DND-41 (cell line): ENCODE measurements at regions not wholly inside any gene's neighbourhood (a gene's known extent, or its start where the extent isn't known, plus 50 kb on each side); places are given as distances from the start of the nearest gene placed in this dataset.

ENCODE experiments used
- ATAC-seq: fragments of 200-7000 bp; cut with Tn5 transposase; 3 replicates; pipeline ENCODE4 v1.9.1; 2021; ENCODE audit warnings: low read depth; ENCODE audit not compliant: insufficient read depth
- DNase-seq: peaks from one replicate; pipeline ENCODE4 v3.0.0-alpha.2; 2020
- H2AFZ ChIP-seq: 2 replicates; pipeline ENCODE4 v1.6.0; 2012; ENCODE audit warnings: low read depth, low read length
- H3K27ac ChIP-seq: 2 replicates; pipeline ENCODE4 v1.5.1; 2012; ENCODE audit warnings: low read length, inconsistent platforms
- H3K27me3 ChIP-seq: fragments of 200-600 bp; sonication (generic); 2 replicates; pipeline ENCODE4 v1.6.0; 2012; ENCODE audit warnings: low read length, mild to moderate bottlenecking, inconsistent platforms; ENCODE audit not compliant: insufficient read depth, poor library complexity
- H3K36me3 ChIP-seq: 2 replicates; pipeline ENCODE4 v1.5.1; 2012; ENCODE audit warnings: low read length, inconsistent platforms; ENCODE audit not compliant: insufficient read depth
- H3K4me1 ChIP-seq: 2 replicates; pipeline ENCODE4 v1.5.1; 2012; ENCODE audit warnings: mild to moderate bottlenecking, low read length; ENCODE audit not compliant: insufficient read depth
- H3K4me2 ChIP-seq: 2 replicates; pipeline ENCODE4 v1.6.0; 2012; ENCODE audit warnings: mild to moderate bottlenecking, moderate library complexity, low read length, inconsistent platforms; ENCODE audit not compliant: insufficient read depth
- H3K4me3 ChIP-seq, 2 experiments: fragments of 200-600 bp in 1 of 2; shearing (Covaris generic) in 1 of 2; 2 replicates each; pipeline ENCODE4 v1.5.1; 2012 to 2016; ENCODE audit warnings: inconsistent platforms in 2 of 2, low read length in 2 of 2, mild to moderate bottlenecking in 2 of 2, low read depth in 1 of 2, moderate library complexity in 1 of 2
- H3K79me2 ChIP-seq: 2 replicates; pipeline ENCODE4 v1.6.0; 2012; ENCODE audit warnings: low read length, inconsistent platforms; ENCODE audit not compliant: insufficient read depth
- H3K9ac ChIP-seq: 2 replicates; pipeline ENCODE4 v1.6.0; 2012; ENCODE audit warnings: low read depth, mild to moderate bottlenecking, inconsistent platforms, low read length, moderate library complexity
- H3K9me3 ChIP-seq: 2 replicates; pipeline ENCODE4 v1.5.1; 2012; ENCODE audit warnings: low read length, moderate library complexity, mild to moderate bottlenecking, inconsistent platforms; ENCODE audit not compliant: insufficient read depth, severe bottlenecking
- H4K20me1 ChIP-seq: 2 replicates; pipeline ENCODE4 v1.6.0; 2012; ENCODE audit warnings: low read length; ENCODE audit not compliant: insufficient read depth
- EZH2 ChIP-seq: IDR thresholded peaks from 3 replicates; pipeline ENCODE4 v1.6.1; 2012; ENCODE audit warnings: borderline replicate concordance, low read depth, mild to moderate bottlenecking, moderate library complexity, low read length, inconsistent platforms; ENCODE audit not compliant: severe bottlenecking
- TF ChIP-seq, protein P1 (sequence below): IDR thresholded peaks from 2 replicates; pipeline ENCODE4 v1.5.1; 2012; ENCODE audit warnings: borderline replicate concordance, low read length, moderate library complexity, mild to moderate bottlenecking; ENCODE audit not compliant: poor library complexity, severe bottlenecking; ENCODE audit errors: extremely low read depth

DNA sequence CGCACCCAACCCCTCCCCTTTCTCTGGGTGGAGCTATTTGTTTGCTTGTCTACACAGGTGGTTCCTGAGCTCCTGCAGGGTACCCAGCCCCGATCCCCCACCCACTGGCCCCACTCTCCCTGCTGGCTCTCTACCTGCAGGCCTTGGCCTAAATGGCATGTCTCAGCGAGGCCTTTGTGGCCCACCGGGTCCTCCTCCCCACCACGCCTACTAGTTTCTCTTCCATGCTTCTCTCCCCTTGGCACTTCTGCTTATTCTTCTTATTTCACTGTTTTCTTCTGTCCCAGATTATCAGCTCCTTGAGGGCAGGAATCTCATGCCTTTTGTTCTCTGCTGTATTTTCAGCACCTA lies 57.4 kb upstream of the ZNF536 start:
- Histone ChIP-seq H2AFZ (no peak overlapping the region), H3K9ac (no peak overlapping the region), H3K27ac (no peak overlapping the region), H3K79me2 (no peaks in the 10 kb centered on the region), H3K4me3 (no peak overlapping the region), H3K4me2 (no peak overlapping the region), H4K20me1 (no peaks in the 10 kb centered on the region), H3K4me1 (no peaks in the 10 kb centered on the region), H3K27me3 (no peaks in the 10 kb centered on the region), H3K9me3 (no peaks in the 10 kb centered on the region), H3K36me3 (no peaks in the 10 kb centered on the region)
- no peak for DNase-seq
- no peak for TF ChIP-seq EZH2
- TF ChIP-seq, protein P1, sequence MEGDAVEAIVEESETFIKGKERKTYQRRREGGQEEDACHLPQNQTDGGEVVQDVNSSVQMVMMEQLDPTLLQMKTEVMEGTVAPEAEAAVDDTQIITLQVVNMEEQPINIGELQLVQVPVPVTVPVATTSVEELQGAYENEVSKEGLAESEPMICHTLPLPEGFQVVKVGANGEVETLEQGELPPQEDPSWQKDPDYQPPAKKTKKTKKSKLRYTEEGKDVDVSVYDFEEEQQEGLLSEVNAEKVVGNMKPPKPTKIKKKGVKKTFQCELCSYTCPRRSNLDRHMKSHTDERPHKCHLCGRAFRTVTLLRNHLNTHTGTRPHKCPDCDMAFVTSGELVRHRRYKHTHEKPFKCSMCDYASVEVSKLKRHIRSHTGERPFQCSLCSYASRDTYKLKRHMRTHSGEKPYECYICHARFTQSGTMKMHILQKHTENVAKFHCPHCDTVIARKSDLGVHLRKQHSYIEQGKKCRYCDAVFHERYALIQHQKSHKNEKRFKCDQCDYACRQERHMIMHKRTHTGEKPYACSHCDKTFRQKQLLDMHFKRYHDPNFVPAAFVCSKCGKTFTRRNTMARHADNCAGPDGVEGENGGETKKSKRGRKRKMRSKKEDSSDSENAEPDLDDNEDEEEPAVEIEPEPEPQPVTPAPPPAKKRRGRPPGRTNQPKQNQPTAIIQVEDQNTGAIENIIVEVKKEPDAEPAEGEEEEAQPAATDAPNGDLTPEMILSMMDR: no peak
- ATAC-seq: no peak

DNA sequence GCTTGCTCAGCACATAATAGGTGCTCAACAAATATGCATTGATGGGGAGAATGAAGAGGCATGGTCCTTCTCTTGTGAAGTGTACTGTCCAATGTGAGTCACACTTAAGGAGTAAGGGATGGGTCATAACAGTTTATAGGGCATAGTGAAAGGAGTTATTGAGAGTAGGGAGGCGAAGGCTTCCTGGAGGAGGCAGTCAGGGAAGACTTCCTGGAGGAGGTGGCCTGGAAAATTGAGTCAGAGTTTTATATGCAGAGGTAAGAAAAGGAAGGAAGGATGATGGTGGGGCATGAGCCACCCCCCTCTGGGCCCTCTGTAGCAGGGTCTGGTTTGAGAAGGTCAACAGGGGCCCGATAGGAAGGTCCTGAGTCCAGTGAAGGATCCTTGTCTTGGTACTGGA lies 57.0 kb upstream of the ZNF536 start:
- DNase-seq: no peak
- Histone ChIP-seq H3K79me2 (no peaks in the 10 kb centered on the region), H3K4me1 (no peaks in the 10 kb centered on the region), H2AFZ (no peak overlapping the region), H3K9ac (no peak overlapping the region), H3K27me3 (no peaks in the 10 kb centered on the region), H3K4me2 (no peak overlapping the region), H3K36me3 (no peaks in the 10 kb centered on the region), H3K4me3 (no peak overlapping the region), H3K9me3 (no peaks in the 10 kb centered on the region), H3K27ac (no peak overlapping the region), H4K20me1 (no peaks in the 10 kb centered on the region)
- no peak for TF ChIP-seq EZH2
- TF ChIP-seq, protein P1: no peak
- ATAC-seq: no peak

DNA sequence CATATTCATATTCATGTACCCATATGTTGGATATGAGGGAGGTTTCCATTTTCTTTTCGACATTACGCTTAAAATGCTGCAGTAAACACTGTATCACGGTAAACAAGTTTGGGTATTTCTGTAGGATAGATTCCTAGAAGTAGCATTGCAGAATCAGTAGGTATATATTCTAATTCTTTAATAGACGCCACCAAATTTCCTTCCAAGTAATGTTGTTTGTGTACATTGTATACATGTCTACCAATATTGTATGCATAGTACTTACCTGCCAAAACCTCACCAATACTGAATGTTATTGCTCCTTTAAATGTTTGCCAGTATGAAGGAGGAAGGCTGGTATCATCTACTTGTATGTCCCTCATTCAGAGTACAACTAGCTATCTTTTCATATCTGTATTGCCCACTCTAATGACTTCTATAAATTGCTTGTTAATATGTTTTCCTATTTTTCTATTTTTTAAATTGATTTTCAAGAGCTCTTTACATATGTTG lies 56.1 kb upstream of the ZNF536 start:
- H3K4me1 ChIP-seq: no peaks in the 10 kb centered on the region
- no peaks in the 10 kb centered on the region for H3K27me3 ChIP-seq
- DNase-seq: no peak
- H3K36me3 ChIP-seq: no peaks in the 10 kb centered on the region
- no peak overlapping the region for H3K4me3 ChIP-seq
- no peak overlapping the region for H3K4me2 ChIP-seq
- no peaks in the 10 kb centered on the region for H3K79me2 ChIP-seq
- no peak overlapping the region for H3K9ac ChIP-seq
- TF ChIP-seq EZH2: no peak
- TF ChIP-seq, protein P1: no peak
- H4K20me1 ChIP-seq: no peaks in the 10 kb centered on the region
- H3K27ac ChIP-seq: no peak overlapping the region
- no peak overlapping the region for H2AFZ ChIP-seq
- no peak for ATAC-seq
- H3K9me3 ChIP-seq: no peaks in the 10 kb centered on the region

DNA sequence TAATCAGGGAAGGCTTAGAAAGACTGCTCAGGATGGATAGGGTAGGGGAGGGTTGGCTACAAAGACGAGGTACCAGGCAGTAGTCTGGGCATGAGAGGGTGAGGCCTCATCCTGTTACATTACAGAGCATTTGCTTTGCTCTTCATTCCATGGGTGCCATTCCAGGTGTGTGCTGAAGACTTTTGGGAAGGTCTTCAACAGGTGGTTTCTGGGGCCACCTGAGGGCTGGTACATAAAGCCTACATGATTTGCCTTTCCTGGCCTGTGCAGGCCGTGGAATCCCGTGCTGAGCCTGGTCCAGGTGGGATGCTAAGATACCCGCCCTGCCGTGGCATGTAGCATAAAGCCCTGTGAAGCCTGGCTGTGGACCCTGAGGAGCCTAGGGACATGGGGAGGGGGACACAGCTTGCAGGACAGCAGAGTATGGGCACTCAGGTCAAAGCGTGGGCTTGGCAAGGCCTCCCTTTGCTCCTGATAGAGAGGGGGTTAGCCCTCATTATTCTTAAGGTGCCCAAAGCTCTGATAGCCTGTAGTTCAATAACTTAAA lies 55.6 kb upstream of the ZNF536 start:
- Histone ChIP-seq H3K27me3 (no peaks in the 10 kb centered on the region), H4K20me1 (no peaks in the 10 kb centered on the region), H3K4me2 (no peak overlapping the region), H3K36me3 (no peaks in the 10 kb centered on the region), H2AFZ (no peak overlapping the region), H3K79me2 (no peaks in the 10 kb centered on the region), H3K9ac (no peak overlapping the region), H3K4me1 (no peaks in the 10 kb centered on the region), H3K4me3 (no peak overlapping the region), H3K27ac (no peak overlapping the region), H3K9me3 (no peaks in the 10 kb centered on the region)
- ATAC-seq (no peak), DNase-seq (no peak)
- no peak for TF ChIP-seq EZH2
- TF ChIP-seq, protein P1: no peak
